IMR-90 (cell line): ENCODE measurements at regions not wholly inside any gene's neighbourhood (a gene's known extent, or its start where the extent isn't known, plus 50 kb on each side); places are given as distances from the start of the nearest gene placed in this dataset.

ENCODE experiments used
- ATAC-seq: fragments of 200-7000 bp; cut with Tn5 transposase; 2 replicates; pipeline ENCODE4 v1.9.1; 2020; ENCODE audit warnings: low read depth, mild to moderate bottlenecking, moderate library complexity
- BruUV-seq: library from RNA; stranded (reverse); fragments of 400-500 nt; replicated peaks from 2 replicates; lab custom pipeline; 2021; lab: Mats Ljungman, UMichigan
- CTCF ChIA-PET: fragments of 300-600 bp; formaldehyde crosslinking; extraction: SDS; loops from one replicate; lab custom pipeline; 2021; ENCODE audit warnings: antibody characterized with exemption; lab: Yijun Ruan, JAX
- POLR2A ChIA-PET: fragments of 300-600 bp; sonication (Branson Sonifier 250); formaldehyde crosslinking; loops from one replicate; lab custom pipeline; 2022; ENCODE audit warnings: antibody characterized with exemption; ENCODE audit not compliant: unreplicated experiment; lab: Charles Lee
- DNase-seq: peaks from one replicate; pipeline ENCODE4 v3.0.0; 2013
- H2AFZ ChIP-seq: replicated peaks from 2 replicates; pipeline ENCODE3; 2013; ENCODE audit warnings: low read length, mild to moderate bottlenecking; ENCODE audit not compliant: poor library complexity
- H2AK5ac ChIP-seq: 2 replicates; pipeline ENCODE4 v1.6.1; 2013; ENCODE audit warnings: low read depth, low read length, inconsistent platforms
- H2AK9ac ChIP-seq: replicated peaks from 2 replicates; pipeline ENCODE3; 2013; ENCODE audit warnings: mild to moderate bottlenecking, low read depth, low read length, moderate library complexity; ENCODE audit not compliant: poor library complexity
- H2BK120ac ChIP-seq: 2 replicates; pipeline ENCODE4 v1.6.1; 2013; ENCODE audit warnings: low read depth, low read length, inconsistent platforms
- H2BK15ac ChIP-seq: 3 replicates; pipeline ENCODE4 v1.6.1; 2013; ENCODE audit warnings: low read depth, low read length, inconsistent platforms
- H2BK20ac ChIP-seq: 2 replicates; pipeline ENCODE4 v1.6.1; 2013; ENCODE audit warnings: low read depth, mild to moderate bottlenecking, inconsistent platforms, low read length, moderate library complexity
- H2BK5ac ChIP-seq: 2 replicates; pipeline ENCODE4 v1.6.1; 2013; ENCODE audit warnings: mild to moderate bottlenecking, low read depth, low read length, inconsistent platforms; ENCODE audit not compliant: poor library complexity, severe bottlenecking
- H3K14ac ChIP-seq: replicated peaks from 2 replicates; pipeline ENCODE4 v1.6.1; 2013; ENCODE audit warnings: low read depth, low read length, inconsistent platforms
- H3K18ac ChIP-seq: 2 replicates; pipeline ENCODE4 v1.6.1; 2013; ENCODE audit warnings: low read depth, low read length, control low read depth
- H3K23ac ChIP-seq: 2 replicates; pipeline ENCODE4 v1.6.1; 2013; ENCODE audit warnings: low read depth, low read length, inconsistent platforms
- H3K27ac ChIP-seq: 2 replicates; pipeline ENCODE4 v1.5.1; 2013; ENCODE audit warnings: mild to moderate bottlenecking, control low read depth, low read length; ENCODE audit not compliant: insufficient read depth
- H3K27me3 ChIP-seq: 2 replicates; pipeline ENCODE4 v1.6.1; 2013; ENCODE audit warnings: low read length; ENCODE audit not compliant: control insufficient read depth, insufficient read depth
- H3K36me3 ChIP-seq: 2 replicates; pipeline ENCODE4 v1.6.1; 2013; ENCODE audit warnings: low read length, mixed read lengths; ENCODE audit not compliant: control insufficient read depth, insufficient read depth
- H3K4ac ChIP-seq: 2 replicates; pipeline ENCODE4 v1.6.1; 2013; ENCODE audit warnings: low read depth, low read length, inconsistent platforms
- H3K4me1 ChIP-seq: 2 replicates; pipeline ENCODE4 v1.6.1; 2013; ENCODE audit warnings: low read length, mixed read lengths; ENCODE audit not compliant: control insufficient read depth, insufficient read depth
- H3K4me2 ChIP-seq: 2 replicates; pipeline ENCODE4 v1.6.1; 2013; ENCODE audit warnings: low read depth, mild to moderate bottlenecking, control low read depth, low read length, moderate library complexity
- H3K4me3 ChIP-seq: 2 replicates; pipeline ENCODE4 v1.5.1; 2013; ENCODE audit warnings: low read depth, mild to moderate bottlenecking, control low read depth, low read length, moderate library complexity; ENCODE audit not compliant: insufficient read depth
- H3K56ac ChIP-seq: 2 replicates; pipeline ENCODE4 v1.6.1; 2013; ENCODE audit warnings: low read length, inconsistent platforms; ENCODE audit not compliant: insufficient read depth; ENCODE audit errors: extremely low read depth
- H3K79me1 ChIP-seq, 2 experiments: 2 replicates each; pipeline ENCODE4 v1.6.1; 2013; ENCODE audit warnings: low read length in 2 of 2, inconsistent platforms in 1 of 2, low read depth in 1 of 2
- H3K9ac ChIP-seq: 2 replicates; pipeline ENCODE4 v1.6.1; 2013; ENCODE audit warnings: low read depth, low read length, control low read depth
- H3K9me1 ChIP-seq: 2 replicates; pipeline ENCODE4 v1.6.1; 2013; ENCODE audit warnings: low read length, inconsistent platforms; ENCODE audit not compliant: insufficient read depth
- H3K9me3 ChIP-seq: 2 replicates; pipeline ENCODE4 v1.6.1; 2013; ENCODE audit warnings: low read length; ENCODE audit not compliant: control insufficient read depth, insufficient read depth
- H4K20me1 ChIP-seq: 2 replicates; pipeline ENCODE4 v1.6.1; 2013; ENCODE audit warnings: low read length, inconsistent platforms; ENCODE audit not compliant: insufficient read depth
- H4K5ac ChIP-seq: 2 replicates; pipeline ENCODE4 v1.6.1; 2013; ENCODE audit warnings: mild to moderate bottlenecking, low read depth, low read length, control low read depth
- H4K8ac ChIP-seq, 2 experiments: 2 replicates each; pipeline ENCODE4 v1.6.1; 2013; ENCODE audit warnings: low read depth in 2 of 2, low read length in 2 of 2, control low read depth in 1 of 2, inconsistent platforms in 1 of 2
- H4K91ac ChIP-seq: 2 replicates; pipeline ENCODE4 v1.6.1; 2013; ENCODE audit warnings: low read depth, low read length, inconsistent platforms; ENCODE audit not compliant: insufficient read depth
- BHLHE40 ChIP-seq: fragments of 150-350 bp; IDR thresholded peaks from 2 replicates; pipeline ENCODE4 v1.6.1; 2016; ENCODE audit warnings: mild to moderate bottlenecking, low read depth, low read length
- CEBPB ChIP-seq: IDR thresholded peaks from 2 replicates; pipeline ENCODE4 v1.6.1; 2012; ENCODE audit warnings: low read depth, low read length, improper control_type of control experiment
- CHD1 ChIP-seq: IDR thresholded peaks from 2 replicates; pipeline ENCODE4 v1.6.1; 2012; ENCODE audit warnings: low read depth, low read length, improper control_type of control experiment
- ELK1 ChIP-seq: fragments of 150-350 bp; IDR thresholded peaks from 2 replicates; pipeline ENCODE4 v1.6.1; 2016; ENCODE audit warnings: low read depth, mild to moderate bottlenecking, low read length, moderate library complexity, borderline replicate concordance
- FOS ChIP-seq: fragments of 150-350 bp; IDR thresholded peaks from 2 replicates; pipeline ENCODE4 v1.6.1; 2016; ENCODE audit warnings: low read depth, low read length
- MAFK ChIP-seq: IDR thresholded peaks from 2 replicates; pipeline ENCODE4 v1.6.1; 2012; ENCODE audit warnings: low read depth, low read length, improper control_type of control experiment
- MAZ ChIP-seq: IDR thresholded peaks from 2 replicates; pipeline ENCODE4 v1.6.1; 2012; ENCODE audit warnings: low read depth, mild to moderate bottlenecking, low read length, improper control_type of control experiment, moderate library complexity, borderline replicate concordance
- MXI1 ChIP-seq: IDR thresholded peaks from 2 replicates; pipeline ENCODE4 v1.6.1; 2012; ENCODE audit warnings: low read depth, mild to moderate bottlenecking, low read length, moderate library complexity, borderline replicate concordance
- NFE2L2 ChIP-seq: fragments of 150-350 bp; IDR thresholded peaks from 2 replicates; pipeline ENCODE4 v1.6.1; 2016; ENCODE audit warnings: low read depth, mild to moderate bottlenecking, low read length
- POLR2A ChIP-seq: IDR thresholded peaks from 2 replicates; pipeline ENCODE4 v1.6.1; 2012; ENCODE audit warnings: mild to moderate bottlenecking, low read depth, low read length
- RAD21 ChIP-seq: IDR thresholded peaks from 2 replicates; pipeline ENCODE4 v1.6.1; 2012; ENCODE audit warnings: low read length, improper control_type of control experiment
- RCOR1 ChIP-seq: IDR thresholded peaks from 2 replicates; pipeline ENCODE4 v1.6.1; 2012; ENCODE audit warnings: mild to moderate bottlenecking, low read length, improper control_type of control experiment; ENCODE audit not compliant: insufficient replicate concordance
- RFX5 ChIP-seq: IDR thresholded peaks from 2 replicates; pipeline ENCODE4 v1.8.0; 2012; ENCODE audit warnings: low read depth, mild to moderate bottlenecking, low read length, moderate library complexity
- SMC3 ChIP-seq: fragments of 150-350 bp; IDR thresholded peaks from 2 replicates; pipeline ENCODE4 v1.6.1; 2016; ENCODE audit warnings: low read depth, mild to moderate bottlenecking, antibody characterized with exemption, low read length, moderate library complexity
- WGBS, 2 experiments: methylation state at CpG; one replicate each; pipeline versions ENCODE4 v1.1.5 to v1.1.7; 2013; ENCODE audit warnings: missing lambda C conversion rate in 2 of 2; ENCODE audit not compliant: insufficient read length in 1 of 2; ENCODE audit errors: extremely low coverage in 2 of 2; 5-methylcytosine and 5-hydroxymethylcytosine counted together
- dilution Hi-C: fragments of 300-500 bp; cut with HindIII; formaldehyde crosslinking; loops from one replicate; pipeline ENCODE4 v1.14.3; 2018; ENCODE audit warnings: low sequenced_read_pairs; ENCODE audit not compliant: unreplicated experiment
- in situ Hi-C: fragments of 300-500 bp; cut with MboI; formaldehyde crosslinking; loops from 3 replicates; pipeline ENCODE4 v1.14.3; 2019; ENCODE audit warnings: low sequenced_read_pairs, inconsistent platforms, mixed read lengths
- intact Hi-C: fragments of 100-400 bp; cut with micrococcal nuclease; formaldehyde crosslinking; loops from 2 replicates; pipeline ENCODE4 v1.10.0; 2022
- TF ChIP-seq, protein P1 (sequence below): conservative IDR thresholded peaks from 2 replicates; pipeline ENCODE4 v1.5.1; 2012; ENCODE audit warnings: mild to moderate bottlenecking, low read depth, low read length, improper control_type of control experiment
- TF ChIP-seq, protein P2 (sequence below): fragments of 150-350 bp; IDR thresholded peaks from 2 replicates; pipeline ENCODE4 v1.6.1; 2017; ENCODE audit warnings: mild to moderate bottlenecking, antibody characterized with exemption, low read length, low read depth

GRCh38 chr11:69966583-69966835 is 111.6 kb upstream of the ANO1 start:
- H4K91ac ChIP-seq = no peak overlapping the region
- H3K56ac ChIP-seq = no peak overlapping the region
- H2BK5ac ChIP-seq = no peak overlapping the region
- H3K4me3 ChIP-seq = no peak overlapping the region
- no peak for ATAC-seq
- H3K23ac ChIP-seq = no peak overlapping the region
- dilution Hi-C loops = no loop called here
- H3K27ac ChIP-seq = no peak overlapping the region
- 100% methylated on average over 3 of the region's 4 CpGs; no CpG with 5 or more reads in 1 of the 2 experiments for WGBS, 2 experiments
- in situ Hi-C loops = no loop called here
- DNase-seq = no peak
- POLR2A ChIA-PET = no interaction called here
- H2BK15ac ChIP-seq = no peak overlapping the region
- H3K9ac ChIP-seq = no peak overlapping the region
- CTCF ChIA-PET = no interaction called here
- intact Hi-C loops = no loop called here
- H2AK9ac ChIP-seq = no peak overlapping the region
- peaks cover 7% of the 10 kb centered on the region for H3K9me1 ChIP-seq
- no peak for TF ChIP-seq RAD21
- TF ChIP-seq RFX5 = no peak
- TF ChIP-seq RCOR1 = no peak
- TF ChIP-seq, protein P1, sequence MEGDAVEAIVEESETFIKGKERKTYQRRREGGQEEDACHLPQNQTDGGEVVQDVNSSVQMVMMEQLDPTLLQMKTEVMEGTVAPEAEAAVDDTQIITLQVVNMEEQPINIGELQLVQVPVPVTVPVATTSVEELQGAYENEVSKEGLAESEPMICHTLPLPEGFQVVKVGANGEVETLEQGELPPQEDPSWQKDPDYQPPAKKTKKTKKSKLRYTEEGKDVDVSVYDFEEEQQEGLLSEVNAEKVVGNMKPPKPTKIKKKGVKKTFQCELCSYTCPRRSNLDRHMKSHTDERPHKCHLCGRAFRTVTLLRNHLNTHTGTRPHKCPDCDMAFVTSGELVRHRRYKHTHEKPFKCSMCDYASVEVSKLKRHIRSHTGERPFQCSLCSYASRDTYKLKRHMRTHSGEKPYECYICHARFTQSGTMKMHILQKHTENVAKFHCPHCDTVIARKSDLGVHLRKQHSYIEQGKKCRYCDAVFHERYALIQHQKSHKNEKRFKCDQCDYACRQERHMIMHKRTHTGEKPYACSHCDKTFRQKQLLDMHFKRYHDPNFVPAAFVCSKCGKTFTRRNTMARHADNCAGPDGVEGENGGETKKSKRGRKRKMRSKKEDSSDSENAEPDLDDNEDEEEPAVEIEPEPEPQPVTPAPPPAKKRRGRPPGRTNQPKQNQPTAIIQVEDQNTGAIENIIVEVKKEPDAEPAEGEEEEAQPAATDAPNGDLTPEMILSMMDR = no peak
- TF ChIP-seq ELK1 = no peak
- no peak for TF ChIP-seq BHLHE40
- TF ChIP-seq POLR2A = no peak
- no peak for TF ChIP-seq MAZ
- no peak for TF ChIP-seq FOS
- TF ChIP-seq, protein P2, sequence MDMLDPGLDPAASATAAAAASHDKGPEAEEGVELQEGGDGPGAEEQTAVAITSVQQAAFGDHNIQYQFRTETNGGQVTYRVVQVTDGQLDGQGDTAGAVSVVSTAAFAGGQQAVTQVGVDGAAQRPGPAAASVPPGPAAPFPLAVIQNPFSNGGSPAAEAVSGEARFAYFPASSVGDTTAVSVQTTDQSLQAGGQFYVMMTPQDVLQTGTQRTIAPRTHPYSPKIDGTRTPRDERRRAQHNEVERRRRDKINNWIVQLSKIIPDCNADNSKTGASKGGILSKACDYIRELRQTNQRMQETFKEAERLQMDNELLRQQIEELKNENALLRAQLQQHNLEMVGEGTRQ = no peak
- no peak for TF ChIP-seq MAFK
- TF ChIP-seq MXI1 = no peak
- TF ChIP-seq NFE2L2 = no peak
- TF ChIP-seq CHD1 = no peak
- TF ChIP-seq CEBPB = no peak
- TF ChIP-seq SMC3 = no peak
- H4K5ac ChIP-seq = no peak overlapping the region
- H2AK5ac ChIP-seq = no peak overlapping the region
- H3K4me1 ChIP-seq = peaks cover 23% of the 10 kb centered on the region
- H3K18ac ChIP-seq = no peak overlapping the region; the same call in 1 of the 2 replicates
- no peak overlapping the region for H3K4me2 ChIP-seq
- H3K27me3 ChIP-seq = no peaks in the 10 kb centered on the region; the same call in 1 of the 2 replicates
- H4K20me1 ChIP-seq = no peaks in the 10 kb centered on the region
- H4K8ac ChIP-seq = no peak overlapping the region
- no peak overlapping the region for H3K4ac ChIP-seq
- no peak overlapping the region for H3K14ac ChIP-seq
- BruUV-seq = no TSS peak
- H2BK20ac ChIP-seq = no peak overlapping the region
- no peak overlapping the region for H2BK120ac ChIP-seq
- no peaks in the 10 kb centered on the region for H3K36me3 ChIP-seq
- no peak overlapping the region for H2AFZ ChIP-seq
- H3K79me1 ChIP-seq = 0 out of 4 replicates have a peak, but pooled peaks cover 0 to 4% of the 10 kb centered on the region in 2 experiments
- H3K9me3 ChIP-seq = no peaks in the 10 kb centered on the region
